ENCODE measurements at regions not wholly inside any gene's neighbourhood (a gene's known extent, or its start where the extent isn't known, plus 50 kb on each side); places are given as distances from the start of the nearest gene placed in this dataset.

- TF ChIP-seq, protein P1, sequence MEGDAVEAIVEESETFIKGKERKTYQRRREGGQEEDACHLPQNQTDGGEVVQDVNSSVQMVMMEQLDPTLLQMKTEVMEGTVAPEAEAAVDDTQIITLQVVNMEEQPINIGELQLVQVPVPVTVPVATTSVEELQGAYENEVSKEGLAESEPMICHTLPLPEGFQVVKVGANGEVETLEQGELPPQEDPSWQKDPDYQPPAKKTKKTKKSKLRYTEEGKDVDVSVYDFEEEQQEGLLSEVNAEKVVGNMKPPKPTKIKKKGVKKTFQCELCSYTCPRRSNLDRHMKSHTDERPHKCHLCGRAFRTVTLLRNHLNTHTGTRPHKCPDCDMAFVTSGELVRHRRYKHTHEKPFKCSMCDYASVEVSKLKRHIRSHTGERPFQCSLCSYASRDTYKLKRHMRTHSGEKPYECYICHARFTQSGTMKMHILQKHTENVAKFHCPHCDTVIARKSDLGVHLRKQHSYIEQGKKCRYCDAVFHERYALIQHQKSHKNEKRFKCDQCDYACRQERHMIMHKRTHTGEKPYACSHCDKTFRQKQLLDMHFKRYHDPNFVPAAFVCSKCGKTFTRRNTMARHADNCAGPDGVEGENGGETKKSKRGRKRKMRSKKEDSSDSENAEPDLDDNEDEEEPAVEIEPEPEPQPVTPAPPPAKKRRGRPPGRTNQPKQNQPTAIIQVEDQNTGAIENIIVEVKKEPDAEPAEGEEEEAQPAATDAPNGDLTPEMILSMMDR (conservative IDR thresholded peaks at IDR 0.05 in 1 of 2, IDR thresholded peaks at IDR 0.05 in 1 of 2; ENCODE audit: low read depth in 1 of 2, low read length in 2 of 2), result no peak
- TF ChIP-seq EZH2 (IDR thresholded peaks at IDR 0.05; ENCODE audit: low read length, missing control alignments), result no peak
- no peak overlapping the region for H2AFZ ChIP-seq (ENCODE audit: low read length)
Measured at GRCh38 chr10:45059632-45060031, 58.9 kb downstream of the ZNF22 start.

GRCh38 chr10:45061982-45062381, 61.3 kb downstream of the ZNF22 start:
- H3K4me1 ChIP-seq (ENCODE audit: control insufficient read depth, extremely low read depth, insufficient read depth, low read length), result no peaks in the 10 kb centered on the region
- H3K9ac ChIP-seq (ENCODE audit: insufficient read depth, low read length), result no peak overlapping the region
- no peak for TF ChIP-seq EZH2 (IDR thresholded peaks at IDR 0.05; ENCODE audit: low read length, missing control alignments)
- TF ChIP-seq, protein P1 (conservative IDR thresholded peaks at IDR 0.05 in 1 of 2, IDR thresholded peaks at IDR 0.05 in 1 of 2; ENCODE audit: low read depth in 1 of 2, low read length in 2 of 2), result no peak
- DNase-seq (ENCODE audit: low read depth in 2 of 2), result no peak
- H3K27me3 ChIP-seq (ENCODE audit: control insufficient read depth, insufficient read depth, low read length), result no peaks in the 10 kb centered on the region
- H3K36me3 ChIP-seq (ENCODE audit: control insufficient read depth, insufficient read depth, low read length), result no peaks in the 10 kb centered on the region
- no peaks in the 10 kb centered on the region for H4K20me1 ChIP-seq (ENCODE audit: control insufficient read depth, extremely low read depth, insufficient read depth, low read length)
- H3K27ac ChIP-seq (ENCODE audit: insufficient read depth, low read length), result no peak overlapping the region
- H3K9me3 ChIP-seq (ENCODE audit: control insufficient read depth, insufficient read depth, low read depth, low read length), result no peaks in the 10 kb centered on the region
- H2AFZ ChIP-seq (ENCODE audit: low read length), result no peak overlapping the region
- H3K4me2 ChIP-seq (ENCODE audit: extremely low read depth, insufficient read depth, low read length), result no peak overlapping the region
- no peak overlapping the region for H3K4me3 ChIP-seq (replicated peaks in 1 of 4; ENCODE audit: control extremely low read depth in 1 of 4, insufficient read depth in 1 of 4, low read depth in 3 of 4, low read length in 4 of 4)
- no peaks in the 10 kb centered on the region for H3K79me2 ChIP-seq (ENCODE audit: control insufficient read depth, insufficient read depth, low read length)

More at GRCh38 chr10:45059632-45060031, 58.9 kb downstream of the ZNF22 start:
- Histone ChIP-seq H3K9me3 (ENCODE audit: control insufficient read depth, insufficient read depth, low read depth, low read length) (no peaks in the 10 kb centered on the region), H3K4me3 (replicated peaks in 1 of 4; ENCODE audit: control extremely low read depth in 1 of 4, insufficient read depth in 1 of 4, low read depth in 3 of 4, low read length in 4 of 4) (no peak overlapping the region), H3K27me3 (ENCODE audit: control insufficient read depth, insufficient read depth, low read length) (no peaks in the 10 kb centered on the region), H3K27ac (ENCODE audit: insufficient read depth, low read length) (no peak overlapping the region), H3K79me2 (ENCODE audit: control insufficient read depth, insufficient read depth, low read length) (no peaks in the 10 kb centered on the region), H3K4me1 (ENCODE audit: control insufficient read depth, extremely low read depth, insufficient read depth, low read length) (no peaks in the 10 kb centered on the region), H3K4me2 (ENCODE audit: extremely low read depth, insufficient read depth, low read length) (no peak overlapping the region), H3K36me3 (ENCODE audit: control insufficient read depth, insufficient read depth, low read length) (no peaks in the 10 kb centered on the region), H4K20me1 (ENCODE audit: control insufficient read depth, extremely low read depth, insufficient read depth, low read length) (no peaks in the 10 kb centered on the region), H3K9ac (ENCODE audit: insufficient read depth, low read length) (no peak overlapping the region)
- no peak for DNase-seq (ENCODE audit: low read depth in 2 of 2)

DNA sequence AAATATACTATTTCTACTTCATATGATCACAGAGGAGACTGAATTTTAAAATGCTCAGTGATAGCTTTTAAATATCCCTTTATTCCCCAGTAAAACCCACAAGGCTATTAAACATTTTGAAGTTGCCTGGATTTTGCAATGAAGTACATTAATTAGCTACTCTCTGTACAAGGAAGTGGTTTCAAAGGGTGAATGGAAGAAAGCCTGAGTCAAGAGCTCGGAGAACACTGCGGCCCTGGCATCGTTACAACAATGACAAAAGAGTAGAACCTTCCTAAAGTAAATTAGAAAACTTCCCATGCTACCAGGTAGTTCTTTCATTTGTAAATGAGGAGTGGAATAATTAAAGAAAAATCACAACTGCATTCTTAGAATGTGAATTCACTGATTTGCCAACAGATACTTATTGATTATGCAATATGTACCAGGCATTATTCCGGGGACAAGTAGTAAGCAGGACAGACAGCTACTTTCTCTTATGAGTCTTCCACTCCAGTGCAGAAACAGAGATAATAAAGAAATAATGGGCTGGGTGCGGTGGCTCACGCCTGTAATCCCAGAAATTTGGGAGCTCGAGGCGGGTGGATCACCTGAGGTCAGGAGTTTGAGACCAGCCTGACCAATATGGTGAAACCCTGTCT, 63.0 kb downstream of the ZNF22 start:
- H3K27ac ChIP-seq (ENCODE audit: insufficient read depth, low read length), result no peak overlapping the region
- H3K4me2 ChIP-seq (ENCODE audit: extremely low read depth, insufficient read depth, low read length), result no peak overlapping the region
- H2AFZ ChIP-seq (ENCODE audit: low read length), result no peak overlapping the region
- no peaks in the 10 kb centered on the region for H3K4me1 ChIP-seq (ENCODE audit: control insufficient read depth, extremely low read depth, insufficient read depth, low read length)
- no peaks in the 10 kb centered on the region for H3K27me3 ChIP-seq (ENCODE audit: control insufficient read depth, insufficient read depth, low read length)
- TF ChIP-seq, protein P1 (conservative IDR thresholded peaks at IDR 0.05 in 1 of 2, IDR thresholded peaks at IDR 0.05 in 1 of 2; ENCODE audit: low read depth in 1 of 2, low read length in 2 of 2), result no peak
- TF ChIP-seq EZH2 (IDR thresholded peaks at IDR 0.05; ENCODE audit: low read length, missing control alignments), result no peak
- H3K79me2 ChIP-seq (ENCODE audit: control insufficient read depth, insufficient read depth, low read length), result no peaks in the 10 kb centered on the region
- no peak overlapping the region for H3K9ac ChIP-seq (ENCODE audit: insufficient read depth, low read length)
- H3K36me3 ChIP-seq (ENCODE audit: control insufficient read depth, insufficient read depth, low read length), result no peaks in the 10 kb centered on the region
- no peaks in the 10 kb centered on the region for H3K9me3 ChIP-seq (ENCODE audit: control insufficient read depth, insufficient read depth, low read depth, low read length)
- no peaks in the 10 kb centered on the region for H4K20me1 ChIP-seq (ENCODE audit: control insufficient read depth, extremely low read depth, insufficient read depth, low read length)
- DNase-seq (ENCODE audit: low read depth in 2 of 2), result no peak
- no peak overlapping the region for H3K4me3 ChIP-seq (replicated peaks in 1 of 4; ENCODE audit: control extremely low read depth in 1 of 4, insufficient read depth in 1 of 4, low read depth in 3 of 4, low read length in 4 of 4)

All from fibroblast of lung (primary cell).